ENCODE measurements at regions not wholly inside any gene's neighbourhood (a gene's known extent, or its start where the extent isn't known, plus 50 kb on each side); places are given as distances from the start of the nearest gene placed in this dataset.

DNA sequence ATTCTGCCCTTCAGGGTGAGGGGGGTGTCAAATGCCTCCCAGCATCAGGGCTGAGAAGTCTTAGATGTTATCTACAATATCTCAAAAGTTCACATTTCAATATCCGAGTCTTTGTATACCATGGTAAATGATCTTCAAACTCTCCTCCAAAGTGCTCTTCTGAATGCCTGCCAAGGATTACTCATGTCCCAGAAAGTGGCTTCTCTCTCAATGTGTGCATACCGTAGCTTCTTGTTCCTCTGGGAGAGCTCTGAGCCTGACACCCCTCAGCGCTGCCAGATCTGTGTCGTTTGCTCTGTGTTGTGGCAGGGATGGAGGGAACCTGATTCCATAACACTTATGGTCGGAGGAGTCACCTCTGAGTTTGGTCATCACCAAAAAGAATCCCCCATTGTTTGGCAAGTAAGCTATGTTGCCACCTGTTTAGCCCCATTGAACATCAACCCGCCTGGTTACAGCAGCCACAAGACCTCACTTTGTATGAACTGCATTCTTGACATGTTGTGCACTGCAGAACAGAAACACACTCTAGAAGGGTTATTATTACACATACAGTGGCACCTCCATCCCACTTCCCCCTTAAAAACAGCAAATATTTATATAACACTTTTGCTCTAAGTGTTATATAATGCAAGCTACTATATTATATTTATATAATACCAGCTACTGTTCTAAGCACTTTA, 163.1 kb upstream of the MIR17HG start:
- TF ChIP-seq, protein P1, sequence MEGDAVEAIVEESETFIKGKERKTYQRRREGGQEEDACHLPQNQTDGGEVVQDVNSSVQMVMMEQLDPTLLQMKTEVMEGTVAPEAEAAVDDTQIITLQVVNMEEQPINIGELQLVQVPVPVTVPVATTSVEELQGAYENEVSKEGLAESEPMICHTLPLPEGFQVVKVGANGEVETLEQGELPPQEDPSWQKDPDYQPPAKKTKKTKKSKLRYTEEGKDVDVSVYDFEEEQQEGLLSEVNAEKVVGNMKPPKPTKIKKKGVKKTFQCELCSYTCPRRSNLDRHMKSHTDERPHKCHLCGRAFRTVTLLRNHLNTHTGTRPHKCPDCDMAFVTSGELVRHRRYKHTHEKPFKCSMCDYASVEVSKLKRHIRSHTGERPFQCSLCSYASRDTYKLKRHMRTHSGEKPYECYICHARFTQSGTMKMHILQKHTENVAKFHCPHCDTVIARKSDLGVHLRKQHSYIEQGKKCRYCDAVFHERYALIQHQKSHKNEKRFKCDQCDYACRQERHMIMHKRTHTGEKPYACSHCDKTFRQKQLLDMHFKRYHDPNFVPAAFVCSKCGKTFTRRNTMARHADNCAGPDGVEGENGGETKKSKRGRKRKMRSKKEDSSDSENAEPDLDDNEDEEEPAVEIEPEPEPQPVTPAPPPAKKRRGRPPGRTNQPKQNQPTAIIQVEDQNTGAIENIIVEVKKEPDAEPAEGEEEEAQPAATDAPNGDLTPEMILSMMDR (IDR thresholded peaks at IDR 0.05): no peak
- no peak for TF ChIP-seq POLR2A (IDR thresholded peaks at IDR 0.05)
- no peak for TF ChIP-seq EP300 (IDR thresholded peaks at IDR 0.05)

Data from ovary (tissue), 3 donors.